Sigmoid colon (tissue), 6 donors: ENCODE measurements at regions not wholly inside any gene's neighbourhood (a gene's known extent, or its start where the extent isn't known, plus 50 kb on each side); places are given as distances from the start of the nearest gene placed in this dataset.

ENCODE experiments used
- DNase-seq: peaks from one replicate; pipeline ENCODE4 v3.0.0-alpha.2; 2019
- H3K27ac ChIP-seq, 4 donors: fragments of 200-600 bp; sonication (generic); one replicate each; pipeline ENCODE4 v1.5.1; 2016 to 2019; ENCODE audit warnings: mild to moderate bottlenecking in 1 of 4
- H3K27me3 ChIP-seq, 3 donors: fragments of 200-600 bp; sonication (generic); one replicate each; pipeline ENCODE4 v1.5.1; 2019; ENCODE audit warnings: mild to moderate bottlenecking in 1 of 3
- H3K36me3 ChIP-seq, 4 donors: fragments of 200-600 bp; sonication (generic); one replicate each; pipeline ENCODE4 v1.5.1; 2016 to 2019
- H3K4me1 ChIP-seq, 4 donors: fragments of 200-600 bp; sonication (generic); one replicate each; pipeline ENCODE4 v1.5.1; 2017 to 2019
- H3K4me3 ChIP-seq, 4 donors: fragments of 200-600 bp; sonication (generic); one replicate each; pipeline ENCODE4 v1.5.1; 2017 to 2019; ENCODE audit warnings: mild to moderate bottlenecking in 2 of 4, moderate library complexity in 1 of 4
- H3K9me3 ChIP-seq, 4 donors: fragments of 200-600 bp in 3 of 4; sonication (generic) in 3 of 4; one replicate each; pipeline versions ENCODE4 v1.5.1 to v1.6.1; 2013 to 2019
- CTCF ChIP-seq, 4 experiments: fragments of 450-650 bp in 3 of 4; fragments of 200-600 bp in 1 of 4; IDR thresholded peaks; one replicate each; pipeline ENCODE4 v1.5.1; 2016 to 2019; ENCODE audit warnings: antibody characterized with exemption in 4 of 4, mild to moderate bottlenecking in 3 of 4, moderate library complexity in 2 of 4
- EP300 ChIP-seq, 4 donors: sonication (generic); formaldehyde crosslinking; IDR thresholded peaks; one replicate each; pipeline ENCODE4 v1.6.1; 2017; ENCODE audit warnings: antibody characterized with exemption in 4 of 4
- POLR2A ChIP-seq, 2 donors: fragments of 450-650 bp; IDR thresholded peaks; one replicate each; pipeline ENCODE4 v1.6.1; 2016; ENCODE audit warnings: antibody characterized with exemption in 2 of 2, mild to moderate bottlenecking in 2 of 2, moderate library complexity in 2 of 2
- POLR2AphosphoS5 ChIP-seq, 4 donors: sonication (generic); formaldehyde crosslinking; IDR thresholded peaks; one replicate each; pipeline ENCODE4 v1.6.1; 2017; ENCODE audit warnings: antibody characterized with exemption in 4 of 4
- WGBS, 2 donors: extraction: QIAGEN DNeasy Blood & Tissue Kit; methylation state at CpG; one replicate each; pipeline ENCODE4 v1.1.7; 2013; 5-methylcytosine and 5-hydroxymethylcytosine counted together
- intact Hi-C: fragments of 100-400 bp; cut with DNase I; formaldehyde crosslinking; loops from one replicate; pipeline ENCODE4 v1.15.1; 2023
- donor health status: healthy with polysubstance abuse.
- donor health status: healthy.

- 47 to 64% methylated on average over 1 of the region's 1 CpG for WGBS, 2 donors
- TF ChIP-seq POLR2AphosphoS5 (IDR thresholded peaks at IDR 0.05) (peak in 2 of 4 donors; percentile 7 to 13), CTCF (IDR thresholded peaks at IDR 0.05) (no peak), POLR2A (IDR thresholded peaks at IDR 0.05) (no peak), EP300 (IDR thresholded peaks at IDR 0.05) (no peak)
- no peak for DNase-seq
- intact Hi-C loops = no loop called here
- Histone ChIP-seq H3K4me3 (no peak overlapping the region), H3K9me3 (peaks cover 0 to 2% (median 0%) of the 10 kb centered on the region in 4 donors), H3K36me3 (no peaks in the 10 kb centered on the region), H3K27ac (peak overlapping the region in 3 of 4 donors; percentile 31 to 47 (median 46)), H3K27me3 (no peaks in the 10 kb centered on the region), H3K4me1 (peaks cover 0 to 7% (median 0%) of the 10 kb centered on the region in 4 donors)
Observed at GRCh38 chr13:77981281-77981881, 62.8 kb upstream of the EDNRB start.

GRCh38 chr13:77980592-77980991, 62.0 kb upstream of the EDNRB start:
- Histone ChIP-seq H3K9me3 (peaks cover 0 to 2% (median 0%) of the 10 kb centered on the region in 4 donors), H3K36me3 (no peaks in the 10 kb centered on the region), H3K27me3 (no peaks in the 10 kb centered on the region), H3K4me1 (peaks cover 0 to 7% (median 0%) of the 10 kb centered on the region in 4 donors), H3K27ac (peak overlapping the region in 2 of 4 donors; percentile 46 to 47), H3K4me3 (no peak overlapping the region)
- no peak for DNase-seq
- TF ChIP-seq POLR2AphosphoS5 (IDR thresholded peaks at IDR 0.05) (peak in 1 of 4 donors; percentile 18), EP300 (IDR thresholded peaks at IDR 0.05) (no peak)
- 67 to 74% methylated on average over 2 of the region's 2 CpGs for WGBS, 2 donors
- intact Hi-C loops = no loop called here

- H3K4me3 ChIP-seq = no peak overlapping the region
- intact Hi-C loops = no loop called here
- peaks cover 0 to 2% (median 0%) of the 10 kb centered on the region in 4 donors for H3K9me3 ChIP-seq
- peak overlapping the region in 2 of 4 donors; percentile 46 to 47 for H3K27ac ChIP-seq
- 86 to 89% methylated on average over 3 of the region's 3 CpGs for WGBS, 2 donors
- TF ChIP-seq CTCF (IDR thresholded peaks at IDR 0.05) (no peak), EP300 (IDR thresholded peaks at IDR 0.05) (no peak), POLR2AphosphoS5 (IDR thresholded peaks at IDR 0.05) (no peak), POLR2A (IDR thresholded peaks at IDR 0.05) (no peak)
- no peaks in the 10 kb centered on the region for H3K27me3 ChIP-seq
- H3K36me3 ChIP-seq = no peaks in the 10 kb centered on the region
- H3K4me1 ChIP-seq = peaks cover 0 to 7% (median 0%) of the 10 kb centered on the region in 4 donors
- no peak for DNase-seq
Observed at GRCh38 chr13:77979721-77980385, 61.2 kb upstream of the EDNRB start.

GRCh38 chr13:77975358-77976042, 56.9 kb upstream of the EDNRB start:
- no peaks in the 10 kb centered on the region for H3K4me1 ChIP-seq
- H3K4me3 ChIP-seq = no peak overlapping the region
- intact Hi-C loops = no loop called here
- H3K27ac ChIP-seq = no peak overlapping the region
- peaks cover 0 to 2% (median 0%) of the 10 kb centered on the region in 4 donors for H3K9me3 ChIP-seq
- no peak for DNase-seq
- TF ChIP-seq CTCF (IDR thresholded peaks at IDR 0.05) (no peak), POLR2AphosphoS5 (IDR thresholded peaks at IDR 0.05) (no peak), EP300 (IDR thresholded peaks at IDR 0.05) (no peak)
- 83 to 90% methylated on average over 14 of the region's 14 CpGs for WGBS, 2 donors
- no peaks in the 10 kb centered on the region for H3K36me3 ChIP-seq
- no peaks in the 10 kb centered on the region for H3K27me3 ChIP-seq

GRCh38 chr13:77969299-77969698, 50.7 kb upstream of the EDNRB start:
- H3K27me3 ChIP-seq = no peaks in the 10 kb centered on the region
- DNase-seq = no peak
- H3K36me3 ChIP-seq = no peaks in the 10 kb centered on the region
- H3K4me3 ChIP-seq = no peak overlapping the region
- no peak overlapping the region for H3K27ac ChIP-seq
- no peaks in the 10 kb centered on the region for H3K4me1 ChIP-seq
- no peaks in the 10 kb centered on the region for H3K9me3 ChIP-seq
- intact Hi-C loops = no loop called here
- TF ChIP-seq CTCF (IDR thresholded peaks at IDR 0.05) = no peak
- TF ChIP-seq EP300 (IDR thresholded peaks at IDR 0.05) = no peak
- no peak for TF ChIP-seq POLR2A (IDR thresholded peaks at IDR 0.05)
- TF ChIP-seq POLR2AphosphoS5 (IDR thresholded peaks at IDR 0.05) = no peak
- 61 to 77% methylated on average over 5 of the region's 5 CpGs for WGBS, 2 donors
